ENCODE measurements at regions not wholly inside any gene's neighbourhood (a gene's known extent, or its start where the extent isn't known, plus 50 kb on each side); places are given as distances from the start of the nearest gene placed in this dataset.
A peak's percentile ranks its signal among the peaks of the same experiment; 100 is the strongest.
"Not testable (repeated sequence)": the region's sequence is repeated elsewhere in the genome, so short reads cannot be mapped to it uniquely, and the experiment has no call there.

DNA sequence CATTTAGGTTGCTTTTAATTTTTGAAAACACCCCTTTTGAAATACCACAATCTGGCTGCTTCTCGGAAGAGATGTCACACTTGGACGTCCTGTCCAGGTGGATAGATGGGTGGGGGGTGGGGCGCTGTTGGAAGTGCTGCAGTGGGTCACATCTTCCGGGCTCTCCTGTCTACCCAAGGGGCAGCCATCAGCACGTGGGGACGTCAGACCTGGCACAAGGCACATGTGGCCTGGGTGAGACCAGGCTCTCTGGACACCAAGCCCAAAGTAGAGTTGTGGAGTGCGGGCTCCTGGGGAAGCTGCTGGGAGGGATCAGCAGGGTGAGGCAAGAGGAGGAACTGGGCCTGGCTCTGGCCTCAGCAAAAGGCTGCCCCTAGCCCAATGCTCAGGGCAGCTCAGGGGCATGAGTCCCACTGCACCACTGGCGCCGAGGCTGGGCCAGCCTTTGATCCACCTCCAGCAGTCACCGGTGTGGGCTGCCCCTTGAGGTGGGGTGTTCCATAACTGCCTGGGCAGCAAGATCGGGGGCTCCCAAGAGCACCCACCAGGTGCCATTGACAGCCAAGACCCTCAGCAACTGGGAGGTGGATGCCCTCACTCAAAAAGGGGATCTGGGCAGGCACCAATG is 68.6 kb upstream of the CCND1 start:
- DNase-seq (ENCODE audit: low spot score): no peak

DNA sequence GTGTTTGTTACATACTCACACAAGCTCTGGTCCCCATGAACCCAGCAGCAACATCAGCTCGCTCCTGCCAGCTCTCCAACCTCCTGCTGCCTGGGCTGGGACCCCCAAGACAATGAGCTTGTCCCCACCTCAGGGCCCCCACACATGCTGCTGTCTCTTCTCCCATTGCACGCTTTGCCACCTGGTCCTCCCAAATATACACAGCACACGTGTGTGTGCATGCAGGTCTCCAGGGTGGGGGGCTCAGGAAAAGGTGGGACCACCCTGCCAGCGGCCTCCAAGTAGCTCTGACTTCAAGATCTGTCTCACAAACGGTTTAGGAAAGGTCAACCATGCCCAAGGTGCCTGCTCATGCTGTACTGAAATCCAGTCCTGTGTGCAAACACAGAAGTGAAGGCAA is 68.1 kb upstream of the CCND1 start:
- DNase-seq (ENCODE audit: low spot score): no peak

- no peak for DNase-seq (ENCODE audit: low spot score)
Measured at GRCh38 chr11:69573761-69574607, 67.0 kb upstream of the CCND1 start.

GRCh38 chr11:69574608-69575255 is 66.2 kb upstream of the CCND1 start:
- no peak for DNase-seq (ENCODE audit: low spot score)

GRCh38 chr11:69575296-69576068 is 65.5 kb upstream of the CCND1 start:
- DNase-seq (ENCODE audit: low spot score): no peak

DNA sequence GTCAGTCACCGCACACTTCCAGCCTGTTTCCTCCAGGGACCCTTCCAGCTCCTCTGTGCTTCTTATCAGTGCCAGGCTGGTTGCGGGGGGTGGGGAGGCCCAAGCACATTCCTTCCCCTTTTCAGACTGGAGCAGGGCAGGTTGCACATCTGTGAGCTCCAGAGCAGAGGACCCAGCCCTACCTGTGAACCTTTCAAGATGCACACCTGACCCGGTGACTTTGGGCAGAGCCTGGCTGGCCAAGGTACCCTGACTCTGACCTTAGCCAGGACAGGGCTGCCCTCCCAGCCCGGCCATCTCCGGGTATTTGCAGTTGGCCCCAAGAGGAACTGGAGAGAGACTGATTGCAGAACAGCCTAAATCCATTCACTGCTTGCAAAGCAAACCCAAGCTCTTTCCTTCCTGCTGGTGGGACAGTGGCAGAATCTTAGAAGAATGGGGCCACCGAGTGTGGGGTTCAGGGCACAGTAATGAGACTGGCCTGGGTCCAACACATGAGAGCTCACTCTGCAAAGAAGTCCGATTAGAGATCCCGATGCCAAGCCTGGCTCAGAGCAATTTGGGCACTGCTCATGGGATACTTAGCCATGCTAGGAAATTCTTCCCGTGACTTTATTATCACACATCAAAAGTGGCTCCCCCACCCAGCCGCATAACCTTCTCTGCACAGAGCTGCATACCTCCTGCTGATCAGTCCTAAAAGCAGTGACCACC is 64.7 kb upstream of the CCND1 start:
- DNase-seq (ENCODE audit: low spot score): peak; percentile 55

- no peak for DNase-seq (ENCODE audit: low spot score)
Measured at GRCh38 chr11:69578167-69578566, 62.8 kb upstream of the CCND1 start.

GRCh38 chr11:69580529-69580928 is 60.4 kb upstream of the CCND1 start:
- DNase-seq (ENCODE audit: low spot score): no peak

DNA sequence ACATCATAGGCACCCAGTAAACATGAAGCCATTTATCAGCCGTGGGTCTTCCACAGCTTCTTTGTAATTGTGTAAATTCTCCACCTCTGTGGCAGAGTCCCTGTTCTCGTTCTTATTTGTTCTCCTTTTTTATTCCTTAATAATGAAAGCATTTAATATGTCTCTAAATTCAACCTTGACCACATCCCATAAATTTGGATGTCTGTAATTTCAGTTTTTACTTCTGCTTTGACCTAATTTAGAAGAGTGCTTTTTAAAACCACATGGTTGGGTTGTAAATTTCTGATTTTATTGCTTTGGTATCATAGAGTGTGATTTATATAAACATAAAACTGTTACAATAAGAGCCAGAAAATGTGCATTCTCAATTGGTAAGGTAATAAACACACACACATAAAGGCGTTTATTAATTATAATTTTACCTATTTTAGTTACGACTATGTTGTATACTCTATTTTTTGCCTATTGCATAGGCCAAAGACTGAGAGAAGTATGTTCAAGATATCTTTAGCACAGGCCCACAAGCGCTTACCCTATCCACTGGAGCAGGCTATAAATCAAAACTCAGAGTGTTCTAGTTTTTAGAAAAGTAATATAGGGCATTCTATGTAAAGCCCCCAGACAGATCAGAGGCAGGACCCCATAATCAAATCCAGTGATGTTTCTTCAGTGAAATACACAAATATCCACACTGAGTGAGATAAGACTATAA is 58.0 kb upstream of the CCND1 start:
- DNase-seq (ENCODE audit: low spot score): no peak

GRCh38 chr11:69584160-69584559 is 56.8 kb upstream of the CCND1 start:
- DNase-seq (ENCODE audit: low spot score): no peak

GRCh38 chr11:69585385-69585784 is 55.6 kb upstream of the CCND1 start:
- no peak for DNase-seq (ENCODE audit: low spot score)

DNA sequence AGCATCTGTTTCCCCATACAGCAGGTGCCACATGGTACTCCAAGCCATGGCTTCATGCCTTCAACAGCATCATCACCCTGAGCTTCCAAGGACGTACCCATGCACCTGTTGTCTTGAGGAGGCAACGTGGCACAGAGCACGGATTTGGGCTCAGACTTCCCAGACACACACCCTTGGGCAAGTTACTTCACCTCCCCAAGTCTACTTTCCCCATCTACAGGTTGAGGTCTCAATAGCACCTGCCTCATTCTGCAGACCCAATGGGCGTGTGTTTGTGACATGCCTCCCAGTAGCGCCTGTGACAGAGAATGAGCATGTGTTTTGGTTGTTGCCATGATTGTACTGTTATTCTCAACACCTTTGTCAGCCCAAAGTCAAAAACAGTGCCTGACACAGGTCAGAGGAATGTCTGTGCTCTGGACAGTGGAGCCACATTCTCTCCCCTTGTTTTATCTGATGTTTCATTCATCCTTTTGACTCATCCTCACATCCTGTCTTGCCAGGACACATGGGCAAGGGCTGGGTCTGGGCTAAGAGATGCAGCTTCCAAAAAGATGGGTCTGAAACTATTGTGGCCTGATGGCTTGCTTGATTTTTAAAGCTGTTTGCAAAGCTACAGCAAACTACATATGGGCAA is 53.4 kb upstream of the CCND1 start:
- no peak for DNase-seq (ENCODE audit: low spot score)

GRCh38 chr11:69588270-69588669 is 52.7 kb upstream of the CCND1 start:
- DNase-seq (ENCODE audit: low spot score): no peak

DNA sequence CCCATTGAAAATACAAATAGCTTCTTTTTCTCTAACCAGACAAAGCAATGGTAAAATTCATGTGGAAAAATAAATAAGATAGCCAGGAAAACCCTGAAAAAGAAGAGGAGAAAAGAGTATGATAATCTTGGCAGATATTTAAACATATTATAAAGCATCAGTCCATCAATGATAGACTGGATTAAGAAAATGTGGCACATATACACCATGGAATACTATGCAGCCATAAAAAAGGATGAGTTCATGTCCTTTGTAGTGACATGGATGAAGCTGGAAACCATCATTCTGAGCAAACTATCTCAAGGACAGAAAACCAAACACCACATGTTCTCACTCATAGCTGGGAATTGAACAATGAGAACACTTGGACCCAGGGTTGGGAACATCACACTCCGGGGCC is 50.9 kb upstream of the CCND1 start:
- DNase-seq (ENCODE audit: low spot score): not testable (repeated sequence)

All from Ammon's horn (tissue), 1 donor.